Sigmoid colon (tissue), 6 donors: ENCODE measurements at regions not wholly inside any gene's neighbourhood (a gene's known extent, or its start where the extent isn't known, plus 50 kb on each side); places are given as distances from the start of the nearest gene placed in this dataset.
"Not testable (repeated sequence)": the region's sequence is repeated elsewhere in the genome, so short reads cannot be mapped to it uniquely, and the experiment has no call there.

Experiments
- DNase-seq: peaks from one replicate; pipeline ENCODE4 v3.0.0-alpha.2; 2019
- H3K27ac ChIP-seq, 4 donors: fragments of 200-600 bp; sonication (generic); one replicate each; pipeline ENCODE4 v1.5.1; 2016 to 2019; ENCODE audit warnings: mild to moderate bottlenecking in 1 of 4
- H3K27me3 ChIP-seq, 3 donors: fragments of 200-600 bp; sonication (generic); one replicate each; pipeline ENCODE4 v1.5.1; 2019; ENCODE audit warnings: mild to moderate bottlenecking in 1 of 3
- H3K36me3 ChIP-seq, 4 donors: fragments of 200-600 bp; sonication (generic); one replicate each; pipeline ENCODE4 v1.5.1; 2016 to 2019
- H3K4me1 ChIP-seq, 4 donors: fragments of 200-600 bp; sonication (generic); one replicate each; pipeline ENCODE4 v1.5.1; 2017 to 2019
- H3K4me3 ChIP-seq, 4 donors: fragments of 200-600 bp; sonication (generic); one replicate each; pipeline ENCODE4 v1.5.1; 2017 to 2019; ENCODE audit warnings: mild to moderate bottlenecking in 2 of 4, moderate library complexity in 1 of 4
- H3K9me3 ChIP-seq, 4 donors: fragments of 200-600 bp in 3 of 4; sonication (generic) in 3 of 4; one replicate each; pipeline versions ENCODE4 v1.5.1 to v1.6.1; 2013 to 2019
- EP300 ChIP-seq, 4 donors: sonication (generic); formaldehyde crosslinking; IDR thresholded peaks; one replicate each; pipeline ENCODE4 v1.6.1; 2017; ENCODE audit warnings: antibody characterized with exemption in 4 of 4
- POLR2A ChIP-seq, 2 donors: fragments of 450-650 bp; IDR thresholded peaks; one replicate each; pipeline ENCODE4 v1.6.1; 2016; ENCODE audit warnings: antibody characterized with exemption in 2 of 2, mild to moderate bottlenecking in 2 of 2, moderate library complexity in 2 of 2
- POLR2AphosphoS5 ChIP-seq, 4 donors: sonication (generic); formaldehyde crosslinking; IDR thresholded peaks; one replicate each; pipeline ENCODE4 v1.6.1; 2017; ENCODE audit warnings: antibody characterized with exemption in 4 of 4
- WGBS, 2 donors: extraction: QIAGEN DNeasy Blood & Tissue Kit; methylation state at CpG; one replicate each; pipeline ENCODE4 v1.1.7; 2013; 5-methylcytosine and 5-hydroxymethylcytosine counted together
- intact Hi-C: fragments of 100-400 bp; cut with DNase I; formaldehyde crosslinking; loops from one replicate; pipeline ENCODE4 v1.15.1; 2023
- TF ChIP-seq, protein P1 (sequence below), 4 experiments: fragments of 450-650 bp in 3 of 4; fragments of 200-600 bp in 1 of 4; IDR thresholded peaks; one replicate each; pipeline ENCODE4 v1.5.1; 2016 to 2019; ENCODE audit warnings: antibody characterized with exemption in 4 of 4, mild to moderate bottlenecking in 3 of 4, moderate library complexity in 2 of 4
- donor health status: healthy with polysubstance abuse.
- donor health status: healthy.

DNA sequence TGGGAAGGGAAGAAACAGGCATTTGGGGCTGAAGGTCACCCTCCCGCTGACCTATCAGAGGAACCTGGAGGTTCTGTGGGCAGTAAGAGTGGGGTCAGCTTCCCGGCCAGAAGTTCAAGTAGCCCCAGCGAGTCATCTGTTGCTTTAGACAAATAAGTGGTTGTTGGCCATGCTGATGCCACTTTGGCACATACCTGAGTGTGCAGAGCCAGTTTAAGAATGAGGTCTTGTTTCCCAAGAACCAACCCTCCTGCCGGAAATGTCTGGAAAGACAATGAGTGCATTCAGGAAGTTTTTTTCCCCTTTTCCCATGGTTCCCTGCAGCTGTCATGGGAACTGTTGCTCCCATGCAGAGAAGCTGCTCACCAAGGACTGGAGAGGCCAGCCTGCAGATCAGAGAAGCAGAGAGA is 166.7 kb downstream of the ZNF621 start:
- Histone ChIP-seq H3K27me3 (no peaks in the 10 kb centered on the region), H3K36me3 (no peaks in the 10 kb centered on the region), H3K9me3 (no peaks in the 10 kb centered on the region), H3K4me3 (no peak overlapping the region), H3K27ac (peak overlapping the region in 2 of 4 donors; percentile 20 to 45), H3K4me1 (peaks cover 0 to 24% (median 18%) of the 10 kb centered on the region in 4 donors)
- intact Hi-C loops, result no loop called here
- no peak for DNase-seq
- 34 to 76% methylated on average over 4 of the region's 4 CpGs for WGBS, 2 donors
- TF ChIP-seq POLR2AphosphoS5 (IDR thresholded peaks at IDR 0.05), result no peak
- TF ChIP-seq EP300 (IDR thresholded peaks at IDR 0.05), result no peak
- TF ChIP-seq, protein P1, sequence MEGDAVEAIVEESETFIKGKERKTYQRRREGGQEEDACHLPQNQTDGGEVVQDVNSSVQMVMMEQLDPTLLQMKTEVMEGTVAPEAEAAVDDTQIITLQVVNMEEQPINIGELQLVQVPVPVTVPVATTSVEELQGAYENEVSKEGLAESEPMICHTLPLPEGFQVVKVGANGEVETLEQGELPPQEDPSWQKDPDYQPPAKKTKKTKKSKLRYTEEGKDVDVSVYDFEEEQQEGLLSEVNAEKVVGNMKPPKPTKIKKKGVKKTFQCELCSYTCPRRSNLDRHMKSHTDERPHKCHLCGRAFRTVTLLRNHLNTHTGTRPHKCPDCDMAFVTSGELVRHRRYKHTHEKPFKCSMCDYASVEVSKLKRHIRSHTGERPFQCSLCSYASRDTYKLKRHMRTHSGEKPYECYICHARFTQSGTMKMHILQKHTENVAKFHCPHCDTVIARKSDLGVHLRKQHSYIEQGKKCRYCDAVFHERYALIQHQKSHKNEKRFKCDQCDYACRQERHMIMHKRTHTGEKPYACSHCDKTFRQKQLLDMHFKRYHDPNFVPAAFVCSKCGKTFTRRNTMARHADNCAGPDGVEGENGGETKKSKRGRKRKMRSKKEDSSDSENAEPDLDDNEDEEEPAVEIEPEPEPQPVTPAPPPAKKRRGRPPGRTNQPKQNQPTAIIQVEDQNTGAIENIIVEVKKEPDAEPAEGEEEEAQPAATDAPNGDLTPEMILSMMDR (IDR thresholded peaks at IDR 0.05), result no peak

DNA sequence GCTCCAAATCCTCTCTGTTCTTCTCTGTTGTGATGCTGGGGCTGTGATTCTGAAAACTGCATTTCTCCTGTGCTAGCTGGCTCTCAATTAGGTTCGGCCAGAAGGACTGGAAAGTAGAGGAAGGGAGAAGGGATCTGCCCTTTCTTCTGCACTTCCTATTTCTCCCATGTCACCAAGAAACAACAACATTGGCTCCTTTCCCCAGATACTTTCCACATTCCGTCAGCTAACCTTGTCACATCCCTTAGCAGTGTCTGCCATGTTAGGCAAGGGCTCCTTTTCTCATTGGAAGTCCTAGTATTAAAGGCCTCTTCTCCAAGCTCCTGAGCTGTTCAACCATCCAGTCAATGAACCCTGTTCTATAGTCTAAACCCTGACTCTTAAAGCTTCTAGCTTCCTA is 171.1 kb downstream of the ZNF621 start:
- Histone ChIP-seq H3K27ac (no peak overlapping the region), H3K9me3 (peaks cover 0 to under 1% (median 0%) of the 10 kb centered on the region in 4 donors), H3K4me1 (peaks cover 0 to 21% (median 16%) of the 10 kb centered on the region in 4 donors), H3K4me3 (no peak overlapping the region), H3K27me3 (no peaks in the 10 kb centered on the region), H3K36me3 (no peaks in the 10 kb centered on the region)
- TF ChIP-seq EP300 (IDR thresholded peaks at IDR 0.05), result no peak
- TF ChIP-seq, protein P1 (IDR thresholded peaks at IDR 0.05), result no peak
- intact Hi-C loops, result no loop called here
- 77 to 84% methylated on average over 2 of the region's 2 CpGs for WGBS, 2 donors
- DNase-seq, result no peak

DNA sequence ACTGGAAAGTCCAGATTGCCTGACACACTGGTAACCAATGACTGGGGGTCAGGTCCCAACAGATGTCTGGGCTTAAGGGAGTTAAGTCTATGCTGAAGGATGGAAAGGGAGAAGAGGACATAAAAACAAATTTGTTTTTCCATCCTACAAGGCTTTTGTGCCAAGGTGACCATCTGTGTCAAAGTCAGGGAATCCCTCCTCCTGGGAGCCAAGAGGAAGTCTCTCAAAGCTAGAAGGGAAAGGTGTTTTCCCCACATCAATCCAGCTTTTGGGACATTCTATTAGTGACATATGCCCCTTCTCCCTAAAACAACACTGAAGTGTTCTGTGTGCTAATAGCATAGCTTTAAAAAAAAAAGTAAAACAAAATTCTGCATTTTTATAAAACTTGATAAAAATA is 173.9 kb downstream of the ZNF621 start:
- H3K4me1 ChIP-seq, result peaks cover 0 to 11% (median 9%) of the 10 kb centered on the region in 4 donors
- H3K27me3 ChIP-seq, H3K36me3 ChIP-seq, intact Hi-C loops, H3K9me3 ChIP-seq, H3K27ac ChIP-seq, H3K4me3 ChIP-seq, DNase-seq: not testable (repeated sequence)

DNA sequence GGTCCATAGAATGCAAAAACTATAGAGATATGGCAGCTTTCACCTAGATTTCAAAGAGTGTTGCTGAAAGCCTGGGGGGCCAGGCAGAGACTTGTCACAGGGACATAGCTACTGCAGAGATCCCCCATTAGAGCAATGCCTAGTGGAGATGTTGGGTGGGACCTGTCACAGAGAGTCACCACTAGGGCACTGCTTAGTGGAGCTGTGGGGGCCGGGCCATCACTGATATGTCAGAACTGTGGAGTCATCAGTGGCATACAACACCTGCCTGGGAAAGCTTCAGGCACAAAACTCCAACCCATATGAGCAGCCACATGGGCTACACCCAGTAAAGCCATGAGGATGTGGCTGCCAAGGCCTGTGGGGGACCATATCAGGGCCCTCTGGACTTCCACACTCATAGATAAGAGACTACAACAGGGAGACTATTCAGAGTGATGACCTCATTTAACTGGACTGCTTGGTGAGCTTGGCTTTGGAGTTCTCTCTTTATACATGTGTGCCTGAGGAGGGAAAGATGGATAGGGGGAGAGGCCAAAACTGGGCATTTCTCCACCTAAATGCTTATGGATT is 176.3 kb downstream of the ZNF621 start:
- no peak overlapping the region for H3K4me3 ChIP-seq
- WGBS, 2 donors, result 93 to 98% methylated on average over 1 of the region's 1 CpG

DNA sequence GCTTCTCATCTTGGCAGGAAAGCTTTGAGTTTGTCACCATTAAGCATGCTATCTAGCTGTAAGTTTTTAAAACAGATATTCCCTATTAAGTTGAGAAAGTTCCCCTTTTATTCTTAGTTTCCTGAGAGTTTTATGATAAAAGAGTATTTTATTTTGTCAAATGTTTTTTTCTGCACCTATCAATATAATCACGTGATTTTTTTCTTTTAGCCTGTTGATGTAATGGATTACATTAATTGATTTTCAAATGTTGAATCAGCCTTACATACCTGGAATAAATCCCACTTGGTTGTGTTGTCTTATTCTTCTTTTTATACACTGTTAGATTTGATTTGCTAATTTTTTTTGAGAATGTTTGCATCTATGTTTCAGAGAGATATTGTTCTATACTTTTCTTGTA is 179.5 kb downstream of the ZNF621 start:
- Histone ChIP-seq H3K4me1 (no peaks in the 10 kb centered on the region), H3K9me3 (peaks cover 0 to 2% (median 0%) of the 10 kb centered on the region in 4 donors), H3K36me3 (no peaks in the 10 kb centered on the region), H3K4me3 (no peak overlapping the region), H3K27ac (no peak overlapping the region), H3K27me3 (no peaks in the 10 kb centered on the region)
- no peak for DNase-seq
- 90 to 97% methylated on average over 1 of the region's 1 CpG for WGBS, 2 donors
- intact Hi-C loops, result no loop called here
- TF ChIP-seq POLR2AphosphoS5 (IDR thresholded peaks at IDR 0.05) (no peak), POLR2A (IDR thresholded peaks at IDR 0.05) (no peak), EP300 (IDR thresholded peaks at IDR 0.05) (no peak)
- TF ChIP-seq, protein P1 (IDR thresholded peaks at IDR 0.05), result no peak

More for the DNA sequence above, 176.3 kb downstream of the ZNF621 start:
- no peak overlapping the region for H3K27ac ChIP-seq
- no peaks in the 10 kb centered on the region for H3K27me3 ChIP-seq
- H3K4me1 ChIP-seq, result no peaks in the 10 kb centered on the region
- intact Hi-C loops, result no loop called here
- DNase-seq, result no peak
- H3K9me3 ChIP-seq, result peaks cover 0 to 2% (median 0%) of the 10 kb centered on the region in 4 donors
- TF ChIP-seq, protein P1 (IDR thresholded peaks at IDR 0.05), result no peak
- TF ChIP-seq EP300 (IDR thresholded peaks at IDR 0.05) (no peak), POLR2AphosphoS5 (IDR thresholded peaks at IDR 0.05) (no peak), POLR2A (IDR thresholded peaks at IDR 0.05) (no peak)
- no peaks in the 10 kb centered on the region for H3K36me3 ChIP-seq
